CD4-positive, alpha-beta memory T cell (primary cell): ENCODE measurements at regions not wholly inside any gene's neighbourhood (a gene's known extent, or its start where the extent isn't known, plus 50 kb on each side); places are given as distances from the start of the nearest gene placed in this dataset.

ENCODE experiments used
- CTCF ChIA-PET: fragments of 350-600 bp; sonication (Branson Sonifier 250); formaldehyde crosslinking; loops from one replicate; lab custom pipeline; 2021; ENCODE audit warnings: inconsistent platforms; ENCODE audit not compliant: partially characterized antibody; lab: Charles Lee
- POLR2A ChIA-PET: fragments of 350-600 bp; sonication (Branson Sonifier 250); formaldehyde crosslinking; loops from one replicate; lab custom pipeline; 2021; ENCODE audit not compliant: partially characterized antibody; lab: Charles Lee
- DNase-seq, 5 donors: peaks; one replicate each; pipeline versions ENCODE4 v3.0.0 to v3.0.0-alpha.2; 2020 to 2022; ENCODE audit warnings: mixed read lengths in 1 of 5
- H3K27ac ChIP-seq: one replicate; pipeline ENCODE4 v1.7.0; 2013; ENCODE audit warnings: low read depth, low read length
- H3K27me3 ChIP-seq: 2 replicates; pipeline ENCODE4 v1.7.0; 2013; ENCODE audit warnings: mild to moderate bottlenecking, low read length, moderate library complexity; ENCODE audit not compliant: insufficient read depth
- H3K36me3 ChIP-seq: 2 replicates; pipeline ENCODE4 v1.7.0; 2013; ENCODE audit warnings: mild to moderate bottlenecking, low read length, moderate library complexity; ENCODE audit not compliant: insufficient read depth
- H3K4me1 ChIP-seq: 2 replicates; pipeline ENCODE4 v1.7.0; 2013; ENCODE audit warnings: mild to moderate bottlenecking, low read length, moderate library complexity; ENCODE audit not compliant: insufficient read depth
- H3K4me3 ChIP-seq, 2 donors: one replicate each; pipeline ENCODE4 v1.7.0; 2013; ENCODE audit warnings: low read length in 2 of 2, mild to moderate bottlenecking in 1 of 2
- H3K9me3 ChIP-seq, 2 donors: one replicate each; pipeline ENCODE4 v1.7.0; 2013; ENCODE audit warnings: low read length in 2 of 2, control low read depth in 1 of 2; ENCODE audit not compliant: control insufficient read depth in 1 of 2
- H3K27ac Mint-ChIP-seq, 7 donors: one replicate each; pipeline ENCODE4 v1.8.0; 2020 to 2021; ENCODE audit warnings: mixed read lengths in 7 of 7, mild to moderate bottlenecking in 6 of 7, inconsistent platforms in 3 of 7, moderate library complexity in 3 of 7
- H3K27me3 Mint-ChIP-seq, 2 donors: one replicate each; pipeline ENCODE4 v1.8.0; 2020 to 2021; ENCODE audit warnings: mixed read lengths in 2 of 2
- H3K36me3 Mint-ChIP-seq, 2 donors: one replicate each; pipeline ENCODE4 v1.8.0; 2020 to 2021; ENCODE audit warnings: mixed read lengths in 2 of 2, inconsistent platforms in 1 of 2, mild to moderate bottlenecking in 1 of 2
- H3K4me1 Mint-ChIP-seq, 4 donors: one replicate each; pipeline ENCODE4 v1.8.0; 2020 to 2021; ENCODE audit warnings: mixed read lengths in 4 of 4, mild to moderate bottlenecking in 1 of 4
- H3K4me3 Mint-ChIP-seq, 8 donors: one replicate each; pipeline ENCODE4 v1.8.0; 2020 to 2021; ENCODE audit warnings: mixed read lengths in 8 of 8, mild to moderate bottlenecking in 7 of 8, moderate library complexity in 6 of 8, inconsistent platforms in 3 of 8
- H3K9me3 Mint-ChIP-seq, 8 donors: one replicate each; pipeline ENCODE4 v1.8.0; 2020 to 2021; ENCODE audit warnings: mixed read lengths in 8 of 8, mild to moderate bottlenecking in 5 of 8, inconsistent platforms in 3 of 8, moderate library complexity in 1 of 8
- intact Hi-C: fragments of 100-400 bp; cut with micrococcal nuclease; formaldehyde crosslinking; loops from one replicate; pipeline ENCODE4 v1.15.1; 2023

DNA sequence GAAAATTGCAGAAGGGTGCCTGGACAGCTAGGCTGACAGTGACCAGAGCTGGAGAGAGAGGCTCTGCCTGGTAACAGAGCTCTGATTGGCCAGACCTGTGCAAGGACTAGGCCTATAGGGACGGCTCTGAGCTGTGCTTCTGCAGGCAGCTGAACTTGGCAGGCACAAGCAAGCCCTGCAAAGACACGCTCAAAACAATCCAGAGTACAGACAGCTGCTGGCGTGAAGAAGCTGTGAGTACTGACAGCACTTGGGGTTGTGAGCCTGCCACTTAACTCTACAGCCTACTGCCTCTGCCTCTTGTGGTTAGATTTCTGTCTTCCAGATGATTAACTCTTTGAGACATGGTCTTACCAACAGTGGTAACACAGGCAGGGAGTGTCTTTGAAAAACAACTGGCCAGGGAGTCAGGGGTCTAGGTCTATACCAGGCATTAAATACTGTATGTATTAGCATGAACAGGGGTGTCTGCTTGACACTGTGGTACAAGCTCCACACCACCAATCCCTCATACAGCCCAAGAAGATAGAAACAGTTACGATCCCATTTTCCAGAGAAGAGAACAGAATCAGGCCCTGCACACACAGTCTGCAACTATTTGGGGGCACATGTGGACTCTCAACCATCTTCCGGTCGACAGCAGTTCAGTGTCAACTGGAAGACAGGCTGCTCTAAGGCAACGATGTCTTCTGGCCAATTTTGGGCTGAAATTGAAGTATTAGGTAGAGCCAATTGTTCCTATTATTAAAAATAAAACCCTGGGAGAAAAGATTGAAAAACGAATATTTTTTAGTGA is 568.4 kb downstream of the TNS1 start:
- DNase-seq, result no peak
- CTCF ChIA-PET, result no interaction called here
- H3K27ac ChIP-seq, result no peak overlapping the region

DNA sequence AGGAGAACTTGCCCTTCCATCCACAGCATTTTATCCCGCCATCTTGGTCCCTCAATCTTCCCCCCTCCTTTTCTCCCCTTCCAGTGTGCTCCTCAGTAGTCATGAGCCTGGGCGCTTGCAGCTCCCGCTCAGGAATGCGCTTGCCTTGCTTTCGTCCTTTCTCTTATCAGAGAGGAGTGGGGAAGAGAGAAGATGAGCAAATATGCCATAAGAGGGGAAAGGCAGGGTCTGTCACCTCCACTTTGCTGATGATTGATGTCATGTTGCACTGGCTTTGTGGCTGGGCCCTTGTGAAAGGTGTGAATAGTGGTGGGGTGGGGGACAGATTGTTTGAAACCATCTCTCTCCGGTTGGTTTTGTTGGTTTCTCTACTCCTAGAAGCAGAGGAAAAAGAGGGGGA is 569.3 kb downstream of the TNS1 start:
- Histone ChIP-seq H3K4me3 (no peak overlapping the region), H3K27me3 (no peaks in the 10 kb centered on the region), H3K36me3 (no peaks in the 10 kb centered on the region), H3K4me1 (no peaks in the 10 kb centered on the region), H3K9me3 (no peaks in the 10 kb centered on the region), H3K27ac (no peak overlapping the region)
- no peaks in the 10 kb centered on the region for H3K9me3 Mint-ChIP-seq
- ChIA-PET CTCF (no interaction called here), POLR2A (no interaction called here)
- no peaks in the 10 kb centered on the region for H3K27me3 Mint-ChIP-seq
- no peak overlapping the region for H3K27ac Mint-ChIP-seq
- intact Hi-C loops, result no loop called here
- H3K4me1 Mint-ChIP-seq, result no peaks in the 10 kb centered on the region
- H3K4me3 Mint-ChIP-seq, result no peak overlapping the region
- H3K36me3 Mint-ChIP-seq, result peaks cover 0 to 2% of the 10 kb centered on the region in 2 donors
- no peak for DNase-seq

More for the DNA sequence above, 568.4 kb downstream of the TNS1 start:
- Mint-ChIP-seq H3K36me3 (peaks cover 0 to 2% of the 10 kb centered on the region in 2 donors), H3K27ac (no peak overlapping the region), H3K9me3 (no peaks in the 10 kb centered on the region), H3K4me1 (no peaks in the 10 kb centered on the region), H3K27me3 (no peaks in the 10 kb centered on the region), H3K4me3 (no peak overlapping the region)
- intact Hi-C loops, result no loop called here
- POLR2A ChIA-PET, result no interaction called here
- H3K4me1 ChIP-seq, result no peaks in the 10 kb centered on the region
- no peaks in the 10 kb centered on the region for H3K9me3 ChIP-seq
- no peaks in the 10 kb centered on the region for H3K36me3 ChIP-seq
- H3K27me3 ChIP-seq, result no peaks in the 10 kb centered on the region
- no peak overlapping the region for H3K4me3 ChIP-seq

DNA sequence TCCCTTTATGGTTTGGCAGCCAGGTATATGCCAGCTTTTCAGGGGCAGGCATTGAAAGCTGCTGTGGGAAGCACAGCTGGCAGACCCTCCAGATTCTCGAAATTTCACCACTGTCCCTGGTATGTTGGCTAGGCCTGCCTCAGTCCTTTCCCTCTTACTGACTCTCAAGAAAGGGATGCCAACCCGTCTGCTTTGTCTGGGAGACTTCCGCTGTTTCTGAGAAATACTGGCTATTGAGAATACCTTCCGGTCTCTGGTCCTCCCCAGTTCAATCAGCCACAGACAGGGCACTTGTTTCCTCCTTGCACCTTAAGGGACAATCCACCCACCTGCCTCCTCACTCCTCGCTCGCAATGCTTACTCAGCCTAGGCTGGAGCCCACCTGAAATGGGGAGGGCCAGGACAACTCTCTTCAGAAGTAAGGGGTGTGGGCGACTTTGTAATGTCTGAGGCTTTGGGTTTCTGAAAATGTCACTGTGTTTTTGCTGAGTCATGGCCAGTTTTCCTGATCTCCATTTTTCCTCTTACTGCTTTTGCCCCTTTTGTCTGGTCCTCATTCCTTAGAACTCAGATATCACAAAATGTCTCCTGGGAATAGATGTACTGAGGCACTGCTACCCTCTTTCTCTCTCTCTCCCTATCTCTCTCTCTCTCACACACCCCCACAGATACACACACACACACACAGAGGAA is 571.1 kb downstream of the TNS1 start:
- no peak overlapping the region for H3K4me3 Mint-ChIP-seq
- no peaks in the 10 kb centered on the region for H3K4me1 ChIP-seq
- no peaks in the 10 kb centered on the region for H3K9me3 ChIP-seq
- no peak overlapping the region for H3K27ac ChIP-seq
- H3K36me3 Mint-ChIP-seq, result peaks cover 0 to 12% of the 10 kb centered on the region in 2 donors
- ChIA-PET CTCF (no interaction called here), POLR2A (no interaction called here)
- H3K27me3 Mint-ChIP-seq, result no peaks in the 10 kb centered on the region
- H3K4me1 Mint-ChIP-seq, result no peaks in the 10 kb centered on the region
- H3K4me3 ChIP-seq, result no peak overlapping the region
- no peaks in the 10 kb centered on the region for H3K27me3 ChIP-seq
- H3K36me3 ChIP-seq, result no peaks in the 10 kb centered on the region
- no peak overlapping the region for H3K27ac Mint-ChIP-seq
- no peaks in the 10 kb centered on the region for H3K9me3 Mint-ChIP-seq
- intact Hi-C loops, result no loop called here
- DNase-seq, result no peak

DNA sequence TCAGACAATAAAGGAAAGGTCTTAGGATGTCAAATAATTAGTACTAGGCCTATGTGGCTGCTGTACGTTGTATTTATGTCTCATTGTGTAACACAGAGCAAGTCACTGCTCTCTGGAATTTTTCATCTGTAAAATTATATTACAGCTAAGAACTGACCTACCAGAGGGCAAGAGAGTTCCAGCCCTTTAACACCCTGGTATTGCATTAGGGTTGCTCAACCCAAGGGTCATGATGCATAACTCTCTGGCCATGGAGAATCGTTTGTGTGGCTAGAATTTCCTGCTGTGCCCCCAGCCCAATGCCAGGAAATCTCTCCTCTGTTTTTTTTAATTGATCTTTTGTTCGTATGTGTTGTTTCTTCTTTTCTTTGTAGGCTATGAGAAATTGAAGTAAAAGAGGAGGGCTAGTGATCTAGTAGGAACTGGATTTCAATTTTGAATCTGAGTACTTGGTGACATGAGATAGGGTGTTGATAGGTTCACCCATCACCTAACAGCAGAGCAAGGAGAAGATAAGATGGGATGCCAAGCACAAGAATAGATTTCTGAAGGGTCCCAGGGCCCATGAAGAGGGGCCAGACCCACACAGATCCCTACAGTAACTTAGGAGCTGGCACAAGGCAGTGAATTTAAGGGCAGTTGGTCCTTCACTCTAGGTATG is 571.2 kb upstream of the TNP1 start:
- Histone ChIP-seq H3K27me3 (no peaks in the 10 kb centered on the region), H3K27ac (no peak overlapping the region), H3K4me3 (no peak overlapping the region), H3K9me3 (no peaks in the 10 kb centered on the region), H3K36me3 (no peaks in the 10 kb centered on the region), H3K4me1 (no peaks in the 10 kb centered on the region)
- H3K9me3 Mint-ChIP-seq, result no peaks in the 10 kb centered on the region
- H3K4me3 Mint-ChIP-seq, result no peak overlapping the region
- no peak overlapping the region for H3K27ac Mint-ChIP-seq
- peaks cover 0 to 14% of the 10 kb centered on the region in 2 donors for H3K36me3 Mint-ChIP-seq
- DNase-seq, result no peak
- POLR2A ChIA-PET, result no interaction called here
- intact Hi-C loops, result no loop called here
- CTCF ChIA-PET, result interaction anchor here (0.9 kb wide), 1 partner anchor 8 kb away, joined by 3 read pairs; no protein-coding TSS in a partner anchor
- no peaks in the 10 kb centered on the region for H3K4me1 Mint-ChIP-seq
- no peaks in the 10 kb centered on the region for H3K27me3 Mint-ChIP-seq

DNA sequence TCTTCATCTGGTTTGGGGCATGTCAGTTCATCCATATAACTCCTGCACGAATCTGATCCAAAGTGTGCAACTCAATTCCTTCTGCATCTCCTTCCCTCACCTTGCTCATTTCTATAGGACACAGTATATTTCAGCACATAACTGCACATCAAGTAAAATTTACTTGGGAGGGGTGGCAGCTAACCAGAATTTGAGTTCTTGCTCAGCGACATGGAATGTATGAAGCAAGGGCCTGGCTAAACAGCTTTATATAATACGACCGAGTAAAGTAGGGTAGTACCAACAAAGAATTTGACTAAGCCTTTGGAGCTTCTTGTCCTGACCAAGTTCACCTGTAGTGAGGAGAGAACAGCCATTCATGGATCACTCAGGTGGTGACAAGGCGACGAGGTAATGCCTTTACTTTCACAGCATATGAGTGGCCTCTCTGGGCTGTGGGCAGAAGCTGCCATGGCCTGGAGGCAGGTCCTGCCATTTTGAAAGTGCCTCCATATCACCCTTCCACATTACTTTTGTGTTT is 570.2 kb upstream of the TNP1 start:
- no peak overlapping the region for H3K4me3 ChIP-seq
- POLR2A ChIA-PET, result no interaction called here
- H3K27ac Mint-ChIP-seq, result no peak overlapping the region
- peaks cover 0 to 14% of the 10 kb centered on the region in 2 donors for H3K36me3 Mint-ChIP-seq
- H3K27me3 Mint-ChIP-seq, result no peaks in the 10 kb centered on the region
- H3K36me3 ChIP-seq, result no peaks in the 10 kb centered on the region
- H3K27ac ChIP-seq, result no peak overlapping the region
- no peaks in the 10 kb centered on the region for H3K4me1 Mint-ChIP-seq
- CTCF ChIA-PET, result interaction anchor here (0.9 kb wide), 1 partner anchor 9 kb away, joined by 3 read pairs; no protein-coding TSS in a partner anchor
- no peaks in the 10 kb centered on the region for H3K4me1 ChIP-seq
- H3K27me3 ChIP-seq, result no peaks in the 10 kb centered on the region
- intact Hi-C loops, result no loop called here
- no peaks in the 10 kb centered on the region for H3K9me3 ChIP-seq
- H3K9me3 Mint-ChIP-seq, result no peaks in the 10 kb centered on the region
- DNase-seq, result no peak
- no peak overlapping the region for H3K4me3 Mint-ChIP-seq

DNA sequence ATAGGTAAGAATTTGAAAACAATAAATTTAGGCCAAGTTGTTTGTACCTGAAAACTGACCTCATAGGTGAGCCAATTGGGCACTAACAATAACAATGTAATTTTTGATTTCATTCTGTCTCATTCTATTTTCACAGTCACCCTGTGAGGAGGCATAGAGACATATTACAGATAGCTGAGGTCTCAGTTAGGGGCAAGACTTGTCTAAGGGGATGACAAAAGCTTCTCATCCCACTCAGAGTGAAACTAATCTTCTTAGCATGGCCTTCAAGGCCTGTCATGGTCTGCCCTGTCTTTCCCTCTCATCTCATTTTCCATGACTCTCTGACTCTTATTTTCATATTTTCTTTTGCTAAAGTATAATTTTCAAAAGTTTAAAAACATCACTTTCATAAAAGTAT is 562.0 kb upstream of the TNP1 start:
- Mint-ChIP-seq H3K4me1 (no peaks in the 10 kb centered on the region), H3K27me3 (peaks cover 2 to 5% of the 10 kb centered on the region in 2 donors), H3K27ac (no peak overlapping the region), H3K4me3 (no peak overlapping the region), H3K36me3 (peaks cover 4% of the 10 kb centered on the region in 2 donors), H3K9me3 (no peaks in the 10 kb centered on the region)
- Histone ChIP-seq H3K4me3 (no peak overlapping the region), H3K4me1 (no peaks in the 10 kb centered on the region), H3K9me3 (no peaks in the 10 kb centered on the region), H3K27ac (no peak overlapping the region), H3K27me3 (no peaks in the 10 kb centered on the region), H3K36me3 (no peaks in the 10 kb centered on the region)
- ChIA-PET CTCF (no interaction called here), POLR2A (no interaction called here)
- intact Hi-C loops, result no loop called here
- DNase-seq, result no peak

DNA sequence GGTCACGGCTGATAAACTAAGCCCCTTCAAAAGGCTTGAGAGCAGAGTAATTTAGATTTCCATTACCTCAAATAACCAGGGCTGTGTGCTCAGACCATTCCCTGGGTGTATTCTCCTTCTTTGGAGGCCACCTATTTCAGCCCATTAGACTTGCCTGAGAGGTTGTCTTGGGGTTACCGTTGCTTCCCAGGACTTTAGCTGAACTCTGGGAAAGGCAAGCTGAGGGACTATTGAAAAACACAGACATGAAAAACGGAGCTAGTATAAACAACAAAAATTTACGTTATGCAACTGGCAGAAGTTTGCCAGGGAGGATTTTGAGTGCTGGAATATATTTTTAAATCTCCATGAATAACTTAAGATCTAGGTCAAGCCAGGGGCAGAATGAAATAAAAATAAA is 561.0 kb upstream of the TNP1 start:
- Histone ChIP-seq H3K9me3 (no peaks in the 10 kb centered on the region), H3K4me1 (no peaks in the 10 kb centered on the region), H3K27me3 (no peaks in the 10 kb centered on the region), H3K36me3 (no peaks in the 10 kb centered on the region), H3K4me3 (no peak overlapping the region), H3K27ac (no peak overlapping the region)
- H3K9me3 Mint-ChIP-seq, result no peaks in the 10 kb centered on the region
- DNase-seq, result no peak
- H3K27ac Mint-ChIP-seq, result no peak overlapping the region
- peaks cover 2 to 5% of the 10 kb centered on the region in 2 donors for H3K27me3 Mint-ChIP-seq
- CTCF ChIA-PET, result no interaction called here
- intact Hi-C loops, result no loop called here
- H3K4me1 Mint-ChIP-seq, result no peaks in the 10 kb centered on the region
- POLR2A ChIA-PET, result no interaction called here
- H3K36me3 Mint-ChIP-seq, result peaks cover 2 to 4% of the 10 kb centered on the region in 2 donors
- no peak overlapping the region for H3K4me3 Mint-ChIP-seq
